A673 (cell line): ENCODE measurements at regions not wholly inside any gene's neighbourhood (a gene's known extent, or its start where the extent isn't known, plus 50 kb on each side); places are given as distances from the start of the nearest gene placed in this dataset.

Source experiments
- BruUV-seq: library from RNA; stranded (reverse); fragments of 400-500 nt; replicated peaks from 2 replicates; lab custom pipeline; 2021; lab: Mats Ljungman, UMichigan
- CTCF ChIA-PET: fragments of 300-600 bp; sonication (Branson Sonifier 250); formaldehyde crosslinking; loops from one replicate; lab custom pipeline; 2022; ENCODE audit warnings: antibody characterized with exemption; lab: Charles Lee
- POLR2A ChIA-PET: fragments of 300-600 bp; sonication (Branson Sonifier 250); formaldehyde crosslinking; loops from one replicate; lab custom pipeline; 2022; ENCODE audit warnings: antibody characterized with exemption; ENCODE audit not compliant: low non-redundant PET; lab: Charles Lee
- DNase-seq: peaks from one replicate; pipeline ENCODE4 v3.0.0-alpha.2; 2015; ENCODE audit warnings: low spot score
- H3K27ac ChIP-seq: fragments of 200-600 bp; sonication (generic); 2 replicates; pipeline ENCODE4 v1.5.1; 2016; ENCODE audit warnings: mixed run types, low read depth, mild to moderate bottlenecking, mixed read lengths, antibody characterized with exemption, low read length; ENCODE audit not compliant: poor library complexity, severe bottlenecking
- H3K27me3 ChIP-seq: fragments of 200-600 bp; sonication (generic); replicated peaks from 2 replicates; pipeline ENCODE4 v1.6.1; 2017; ENCODE audit warnings: mixed run types, low read depth, mild to moderate bottlenecking, mixed read lengths, antibody characterized with exemption, low read length; ENCODE audit not compliant: insufficient read depth, poor library complexity
- H3K36me3 ChIP-seq: fragments of 200-600 bp; sonication (generic); 2 replicates; pipeline ENCODE4 v1.6.1; 2016; ENCODE audit warnings: mixed run types, mild to moderate bottlenecking, mixed read lengths, antibody characterized with exemption, low read length; ENCODE audit not compliant: insufficient read depth, poor library complexity, severe bottlenecking
- H3K4me1 ChIP-seq: fragments of 200-600 bp; sonication (generic); 2 replicates; pipeline ENCODE4 v1.6.1; 2017; ENCODE audit warnings: mixed run types, mild to moderate bottlenecking, mixed read lengths, antibody characterized with exemption, low read length; ENCODE audit not compliant: insufficient read depth, poor library complexity, severe bottlenecking
- H3K4me3 ChIP-seq: fragments of 200-600 bp; sonication (generic); 2 replicates; pipeline ENCODE4 v1.5.1; 2016; ENCODE audit warnings: low read depth, mixed run types, mild to moderate bottlenecking, mixed read lengths, low read length; ENCODE audit not compliant: poor library complexity, severe bottlenecking
- H3K9me3 ChIP-seq: fragments of 200-600 bp; sonication (generic); 2 replicates; pipeline ENCODE4 v1.6.1; 2016; ENCODE audit warnings: mixed run types, low read depth, mild to moderate bottlenecking, mixed read lengths, antibody characterized with exemption, low read length; ENCODE audit not compliant: poor library complexity, severe bottlenecking
- EZH2 ChIP-seq: fragments of 200-600 bp; sonication (generic); IDR thresholded peaks from 2 replicates; pipeline ENCODE4 v1.6.1; 2017; ENCODE audit warnings: borderline replicate concordance, low read depth, mild to moderate bottlenecking, mixed read lengths, antibody characterized with exemption, low read length; ENCODE audit not compliant: poor library complexity, severe bottlenecking
- intact Hi-C: fragments of 100-400 bp; cut with micrococcal nuclease; formaldehyde crosslinking; loops from one replicate; pipeline ENCODE4 v1.10.0; 2022; ENCODE audit not compliant: unreplicated experiment
- TF ChIP-seq, protein P1 (sequence below): fragments of 300-800, 200-600 bp; sonication (generic); conservative IDR thresholded peaks from 2 replicates; pipeline ENCODE4 v1.5.1; 2017; ENCODE audit warnings: low read depth, mild to moderate bottlenecking, antibody characterized with exemption, low read length, moderate library complexity, mixed read lengths

DNA sequence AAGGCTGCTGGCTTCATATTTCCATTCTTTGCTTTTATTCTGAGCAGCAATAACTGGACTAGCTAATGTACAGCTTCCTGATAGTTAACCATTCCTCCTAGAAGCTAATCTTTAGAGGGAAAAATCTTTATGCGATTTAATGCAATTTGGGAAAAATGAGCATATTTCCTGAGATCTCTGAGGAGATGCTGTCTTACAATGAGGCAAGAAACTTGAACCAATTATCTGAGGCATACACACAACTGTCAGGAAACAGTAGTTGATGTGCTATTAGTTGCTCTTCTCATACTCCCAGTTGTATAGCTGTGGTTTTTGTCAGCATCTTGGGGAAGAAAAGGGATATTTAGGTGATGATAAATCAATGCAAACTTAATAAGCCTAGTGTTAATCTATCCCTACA is 265.9 kb downstream of the NEBL start:
- ChIA-PET POLR2A (interaction anchor here (0.5 kb wide), 1 partner anchor 1426 kb away, joined by 3 read pairs; no protein-coding TSS in a partner anchor), CTCF (no interaction called here)
- intact Hi-C loops = no loop called here
- no peaks in the 10 kb centered on the region for H3K36me3 ChIP-seq
- peak; percentile 82 for DNase-seq
- peaks cover 21% of the 10 kb centered on the region for H3K4me1 ChIP-seq
- H3K4me3 ChIP-seq = no peak overlapping the region
- TF ChIP-seq, protein P1, sequence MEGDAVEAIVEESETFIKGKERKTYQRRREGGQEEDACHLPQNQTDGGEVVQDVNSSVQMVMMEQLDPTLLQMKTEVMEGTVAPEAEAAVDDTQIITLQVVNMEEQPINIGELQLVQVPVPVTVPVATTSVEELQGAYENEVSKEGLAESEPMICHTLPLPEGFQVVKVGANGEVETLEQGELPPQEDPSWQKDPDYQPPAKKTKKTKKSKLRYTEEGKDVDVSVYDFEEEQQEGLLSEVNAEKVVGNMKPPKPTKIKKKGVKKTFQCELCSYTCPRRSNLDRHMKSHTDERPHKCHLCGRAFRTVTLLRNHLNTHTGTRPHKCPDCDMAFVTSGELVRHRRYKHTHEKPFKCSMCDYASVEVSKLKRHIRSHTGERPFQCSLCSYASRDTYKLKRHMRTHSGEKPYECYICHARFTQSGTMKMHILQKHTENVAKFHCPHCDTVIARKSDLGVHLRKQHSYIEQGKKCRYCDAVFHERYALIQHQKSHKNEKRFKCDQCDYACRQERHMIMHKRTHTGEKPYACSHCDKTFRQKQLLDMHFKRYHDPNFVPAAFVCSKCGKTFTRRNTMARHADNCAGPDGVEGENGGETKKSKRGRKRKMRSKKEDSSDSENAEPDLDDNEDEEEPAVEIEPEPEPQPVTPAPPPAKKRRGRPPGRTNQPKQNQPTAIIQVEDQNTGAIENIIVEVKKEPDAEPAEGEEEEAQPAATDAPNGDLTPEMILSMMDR = no peak
- TF ChIP-seq EZH2 = no peak
- H3K27ac ChIP-seq = no peak overlapping the region
- H3K27me3 ChIP-seq = no peaks in the 10 kb centered on the region
- no peaks in the 10 kb centered on the region for H3K9me3 ChIP-seq
- BruUV-seq = no TSS peak

GRCh38 chr10:20630092-20630643 is 266.9 kb downstream of the NEBL start:
- H3K36me3 ChIP-seq = no peaks in the 10 kb centered on the region
- ChIA-PET POLR2A (no interaction called here), CTCF (no interaction called here)
- no peak for TF ChIP-seq EZH2
- TF ChIP-seq, protein P1 = no peak
- no peak overlapping the region for H3K4me3 ChIP-seq
- intact Hi-C loops = no loop called here
- no peaks in the 10 kb centered on the region for H3K9me3 ChIP-seq
- peaks cover 21% of the 10 kb centered on the region for H3K4me1 ChIP-seq
- H3K27me3 ChIP-seq = no peaks in the 10 kb centered on the region
- no TSS peak for BruUV-seq
- no peak overlapping the region for H3K27ac ChIP-seq
- no peak for DNase-seq

DNA sequence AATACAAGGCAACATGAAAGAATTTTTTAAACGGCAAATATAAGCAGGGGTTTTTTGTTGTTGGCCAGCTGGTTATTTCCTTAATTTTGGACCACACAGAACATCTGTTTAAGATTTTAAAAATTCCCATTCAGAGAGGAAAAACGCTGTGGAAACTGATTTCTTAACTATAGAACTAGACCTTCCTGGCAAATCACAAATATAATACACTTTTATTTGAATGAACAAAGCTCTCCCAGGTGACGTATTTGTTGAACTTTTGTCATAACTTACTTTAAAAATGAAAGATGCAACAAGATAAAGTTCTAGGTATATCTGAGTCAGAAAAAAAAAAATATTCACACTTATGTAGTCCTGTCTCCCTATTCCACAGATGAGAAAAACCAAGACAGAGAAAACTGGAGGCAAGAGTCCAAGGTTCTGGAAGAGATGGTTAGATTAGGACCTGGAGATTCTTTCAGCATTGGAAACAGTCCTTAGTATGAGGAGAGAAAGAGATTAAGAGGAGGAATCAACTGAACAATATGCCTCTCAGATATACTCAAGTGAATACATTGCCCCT is 269.1 kb downstream of the NEBL start:
- POLR2A ChIA-PET = no interaction called here
- intact Hi-C loops = no loop called here
- no peak for DNase-seq
- TF ChIP-seq, protein P1 = no peak
- no peak for TF ChIP-seq EZH2
- no peaks in the 10 kb centered on the region for H3K36me3 ChIP-seq
- no peaks in the 10 kb centered on the region for H3K27me3 ChIP-seq
- H3K27ac ChIP-seq = no peak overlapping the region
- H3K4me3 ChIP-seq = no peak overlapping the region
- H3K4me1 ChIP-seq = peaks cover 27% of the 10 kb centered on the region
- BruUV-seq = no TSS peak
- H3K9me3 ChIP-seq = no peaks in the 10 kb centered on the region
- CTCF ChIA-PET = no interaction called here
